GM18499 (cell line): ENCODE measurements at regions not wholly inside any gene's neighbourhood (a gene's known extent, or its start where the extent isn't known, plus 50 kb on each side); places are given as distances from the start of the nearest gene placed in this dataset.
"Not testable (repeated sequence)": the region's sequence is repeated elsewhere in the genome, so short reads cannot be mapped to it uniquely, and the experiment has no call there.

Experiments
- ATAC-seq: cut with Tn5 transposase; IDR thresholded peaks from one replicate; pipeline ENCODE4 v1.9.1; 2021; ENCODE audit warnings: moderate number of reproducible peaks; ENCODE audit not compliant: insufficient read depth, unreplicated experiment

DNA sequence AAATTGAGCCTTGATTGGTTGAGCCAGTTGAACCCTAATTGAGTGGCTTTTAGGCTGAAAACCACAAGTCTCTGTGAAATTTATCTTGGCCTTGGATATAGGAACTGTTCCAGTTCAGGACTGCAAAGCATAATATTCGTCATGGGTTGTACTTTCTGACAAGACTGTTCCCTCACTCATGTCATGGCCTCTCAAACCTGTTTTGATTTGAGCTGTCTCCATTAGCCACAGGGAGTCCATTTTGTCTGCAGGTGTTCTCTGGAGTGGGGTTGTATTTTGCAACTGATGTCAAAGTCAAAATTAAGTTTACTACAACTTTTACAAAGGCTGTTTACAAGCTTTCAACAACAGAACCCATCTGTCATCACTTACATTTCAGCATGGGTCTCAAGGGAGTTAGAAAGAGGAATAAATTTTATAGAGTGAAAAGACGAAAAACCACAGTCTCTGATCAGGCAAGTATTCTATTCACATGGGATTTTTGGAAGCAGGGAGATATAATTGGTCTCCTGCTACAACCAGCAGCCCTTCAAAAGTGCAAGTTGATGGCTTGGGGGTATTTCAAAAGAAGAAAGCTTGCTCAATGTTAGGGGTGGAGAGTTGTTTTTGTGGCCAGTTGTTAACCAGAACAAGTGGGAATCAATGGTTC lies 1716.3 kb downstream of the C4orf33 start:
- no peak for ATAC-seq

DNA sequence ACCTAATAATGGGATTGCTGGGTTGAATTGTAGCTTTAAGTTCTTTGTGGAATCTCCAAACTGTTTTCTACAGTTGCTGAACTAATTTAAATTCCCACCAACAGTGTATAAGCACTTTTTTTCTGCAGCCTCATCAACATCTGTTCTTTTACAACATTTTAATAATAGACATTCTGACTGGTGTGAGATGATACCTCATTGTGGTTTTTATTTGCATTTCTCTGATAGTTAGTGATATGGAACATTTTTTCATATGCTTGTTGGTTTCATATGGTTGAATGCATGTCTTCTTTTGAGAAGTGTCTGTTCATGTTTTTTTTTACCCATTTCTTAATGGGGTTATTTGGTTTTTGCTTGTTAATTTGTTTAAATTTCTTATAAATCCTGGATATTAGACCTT lies 1718.9 kb downstream of the C4orf33 start:
- no peak for ATAC-seq

DNA sequence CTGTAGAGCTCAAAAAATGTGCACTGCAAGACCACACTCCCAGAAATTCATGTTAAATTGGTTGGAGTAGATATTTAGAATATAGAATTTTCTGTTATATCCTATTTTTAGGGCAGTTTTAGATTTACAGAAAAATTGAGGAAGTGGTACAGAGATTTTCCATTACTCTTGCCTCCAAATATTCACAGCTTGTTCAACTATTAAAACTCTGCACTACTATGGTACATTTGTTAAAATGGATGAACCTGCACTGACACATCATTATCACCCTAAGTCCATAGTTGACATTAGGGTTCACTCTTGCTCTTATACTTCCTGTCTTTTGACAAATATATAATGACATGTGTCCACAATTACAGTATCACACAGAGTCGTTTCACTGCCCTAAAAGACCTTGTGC lies 1724.5 kb downstream of the C4orf33 start:
- no peak for ATAC-seq

DNA sequence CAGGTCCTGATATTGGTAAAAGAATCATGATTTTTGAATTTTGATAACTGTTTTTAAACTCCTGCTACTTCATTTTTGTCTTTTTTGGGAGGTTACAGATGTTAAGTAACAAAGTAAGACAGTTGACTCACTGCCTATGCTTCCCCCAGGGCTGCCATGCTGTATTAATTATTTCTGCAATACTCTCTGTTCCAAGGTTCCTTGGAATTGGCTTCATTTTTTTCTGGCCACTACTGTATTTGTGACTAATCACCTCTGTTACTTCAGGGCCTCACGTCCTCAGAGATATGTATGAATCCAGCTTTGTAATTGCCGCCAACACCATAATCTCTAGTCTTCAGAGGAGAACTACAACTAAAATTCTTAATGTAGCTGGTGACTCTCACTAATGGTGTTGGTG lies 1729.3 kb downstream of the C4orf33 start:
- ATAC-seq, result no peak

DNA sequence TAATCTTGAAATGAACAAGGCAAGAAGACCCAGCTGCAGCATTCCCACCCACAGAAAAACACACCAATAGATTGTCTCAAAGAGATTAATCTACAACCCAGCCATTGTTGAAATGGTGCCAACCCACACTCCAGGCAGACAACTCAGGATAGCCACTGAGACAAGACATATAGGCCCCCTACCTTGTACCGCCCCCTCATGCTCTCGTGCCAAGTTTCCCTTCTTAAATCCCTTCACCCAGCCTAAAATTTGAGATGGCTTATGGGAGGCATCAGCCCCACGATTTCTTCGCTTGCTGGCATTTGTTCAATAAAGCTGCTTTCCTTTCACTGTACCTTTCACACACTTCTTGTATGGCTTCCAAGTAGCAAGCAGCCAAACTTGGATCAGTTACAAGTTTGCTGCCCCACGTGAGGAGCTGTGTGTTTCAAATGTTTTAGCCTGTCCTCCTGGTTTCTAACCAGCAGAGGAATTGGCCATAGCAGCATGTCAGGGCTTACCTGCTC lies 1754.1 kb downstream of the C4orf33 start:
- no peak for ATAC-seq

DNA sequence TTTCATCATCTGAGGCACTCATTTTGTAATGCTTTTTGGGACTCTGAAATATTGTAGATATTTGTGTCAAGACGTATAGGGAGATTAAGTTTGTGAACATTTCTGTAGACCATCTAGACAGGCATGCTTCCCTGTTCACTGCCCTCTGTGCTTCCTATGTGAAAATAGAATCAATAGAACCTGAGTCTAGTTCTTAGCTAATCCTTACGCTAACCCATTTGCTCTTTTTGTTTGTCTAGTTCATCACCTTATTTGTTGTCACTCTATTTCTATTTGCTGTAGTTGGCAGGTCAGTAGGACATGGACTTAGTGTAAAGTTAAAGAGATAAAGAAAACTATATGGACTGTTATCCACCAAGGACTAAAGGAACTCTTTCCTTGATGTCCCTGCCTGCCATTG lies 1755.2 kb downstream of the C4orf33 start:
- ATAC-seq, result no peak

DNA sequence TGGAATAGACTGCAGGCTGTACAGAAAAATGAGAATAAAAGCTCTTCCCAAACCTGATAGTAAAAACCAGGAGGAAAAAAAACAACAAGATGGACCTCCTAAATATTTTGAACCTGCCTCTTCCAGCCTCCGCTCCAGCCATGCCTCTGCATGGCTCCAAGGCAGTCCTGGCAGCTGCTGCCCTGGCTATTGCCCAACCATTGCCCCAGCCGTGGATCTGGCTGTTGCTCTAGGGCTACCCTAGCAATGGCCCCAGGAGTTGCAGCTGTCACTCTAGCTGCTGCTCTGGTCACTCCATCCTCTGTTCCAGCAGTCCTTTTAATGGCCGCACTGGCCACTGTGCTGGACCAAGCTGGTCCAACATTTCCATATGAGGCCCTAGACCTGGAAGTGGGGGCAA lies 1756.0 kb downstream of the C4orf33 start:
- ATAC-seq, result no peak

DNA sequence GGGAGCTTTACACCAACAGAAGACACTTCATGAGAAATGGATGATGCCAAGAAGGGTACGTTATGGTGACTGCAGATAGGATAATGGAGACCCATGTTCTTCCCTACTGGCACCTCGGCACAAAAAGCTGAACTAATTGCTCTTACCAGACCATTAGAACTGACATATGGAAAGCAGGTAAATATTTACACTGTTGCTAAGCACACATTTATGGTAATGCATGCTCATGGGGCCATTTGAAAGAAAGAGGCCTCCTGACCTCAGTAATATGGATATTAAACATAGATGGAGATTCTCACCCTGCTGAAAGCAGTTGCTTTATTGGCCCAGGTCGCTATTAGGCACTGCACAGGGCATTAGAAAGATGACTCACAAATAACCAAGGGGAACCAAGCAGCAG lies 1759.6 kb downstream of the C4orf33 start:
- ATAC-seq, result no peak

DNA sequence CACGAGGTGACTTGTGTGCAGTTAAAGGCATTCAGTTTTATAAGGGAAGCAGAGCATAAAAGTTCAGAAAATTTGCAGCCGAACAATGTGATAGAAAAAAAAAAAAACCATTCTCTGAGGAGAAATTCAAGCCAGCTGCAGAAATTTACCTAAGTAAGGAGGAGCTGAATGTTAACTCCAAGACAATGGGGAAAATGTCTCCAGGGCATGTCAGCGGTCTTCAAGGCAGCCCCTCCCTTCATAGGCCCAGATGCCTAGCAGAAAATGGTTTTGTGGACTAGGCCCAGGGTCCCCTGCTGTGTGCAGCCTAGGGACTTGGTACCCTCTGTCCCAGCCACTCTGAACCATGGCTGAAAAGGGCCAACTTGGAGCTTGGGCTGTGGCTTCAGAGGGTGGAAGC lies 1764.0 kb downstream of the C4orf33 start:
- ATAC-seq, result no peak

DNA sequence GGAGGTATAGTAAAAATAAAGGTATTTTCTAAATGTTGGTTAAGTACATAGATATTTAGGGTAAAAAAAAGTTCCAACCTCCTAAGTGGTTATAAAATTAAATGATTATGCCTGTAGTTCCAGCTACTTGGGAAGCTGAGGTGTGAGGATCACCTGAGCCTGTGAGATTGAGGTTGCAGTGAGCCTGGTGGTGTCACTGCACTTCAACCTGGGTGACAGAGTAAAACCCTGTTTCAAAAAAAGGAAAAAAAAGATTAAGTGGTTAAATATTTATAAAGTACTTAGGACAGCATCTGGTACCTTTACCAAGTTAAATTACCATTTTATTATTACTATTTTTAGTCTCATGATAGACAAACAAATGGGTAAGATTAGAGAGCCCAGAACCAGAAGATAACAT lies 1801.0 kb downstream of the C4orf33 start:
- ATAC-seq, result no peak

DNA sequence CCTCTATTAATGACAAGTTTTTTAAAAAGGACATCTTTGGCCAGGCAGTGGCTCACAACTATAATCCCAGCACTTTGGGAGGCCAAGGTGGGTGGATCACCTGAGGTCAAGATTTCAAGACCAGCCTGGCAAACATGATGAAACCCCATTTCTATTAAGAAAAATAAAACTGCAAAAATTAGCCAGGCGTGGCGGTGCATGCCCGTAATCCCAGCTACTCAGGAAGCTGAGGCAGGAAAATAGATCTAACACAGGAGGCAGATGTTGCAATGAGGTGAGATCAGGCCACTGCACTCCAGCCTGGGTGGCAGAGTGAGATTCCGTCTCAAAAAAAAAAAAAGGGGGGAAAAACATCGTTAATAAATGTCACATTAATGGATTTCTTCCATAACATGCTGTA lies 1805.4 kb downstream of the C4orf33 start:
- no peak for ATAC-seq

DNA sequence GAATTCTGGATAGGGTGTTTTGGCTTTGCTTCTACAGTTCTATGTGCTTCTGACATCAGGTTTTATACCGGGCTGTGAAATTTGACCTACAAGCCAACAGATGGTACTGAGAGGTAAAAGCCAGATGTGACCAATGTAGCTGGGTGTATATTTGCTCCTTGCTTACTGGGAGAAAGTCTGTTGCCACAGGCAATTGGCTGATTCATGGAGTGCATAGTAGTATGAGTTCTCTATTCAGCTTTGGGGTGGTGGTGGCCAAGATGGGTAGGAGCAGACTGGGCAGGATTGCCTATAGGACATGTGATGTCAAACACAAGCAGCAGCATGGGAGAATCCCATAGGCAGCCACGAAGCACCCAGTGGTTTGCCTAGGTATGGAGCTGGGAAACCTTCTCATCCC lies 1827.0 kb downstream of the C4orf33 start:
- no peak for ATAC-seq

DNA sequence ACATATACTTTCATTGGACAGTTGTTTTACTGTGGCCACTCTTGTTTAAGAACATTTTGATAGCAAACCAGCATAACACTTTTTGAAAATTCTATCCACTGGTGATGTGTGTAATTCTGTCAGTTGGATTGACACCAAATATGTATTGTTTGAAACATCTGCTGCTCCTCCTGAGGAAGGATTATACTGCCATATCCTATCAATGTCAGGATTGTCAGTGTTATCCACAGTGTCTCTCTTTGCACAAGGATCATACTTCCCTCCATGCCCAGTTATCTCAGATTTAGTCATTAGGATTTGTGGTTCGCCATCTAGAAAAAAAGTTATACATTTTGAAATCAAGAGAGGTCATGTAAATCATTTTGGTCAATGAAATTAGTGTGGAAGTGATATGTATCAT lies 1859.6 kb downstream of the C4orf33 start:
- no peak for ATAC-seq

DNA sequence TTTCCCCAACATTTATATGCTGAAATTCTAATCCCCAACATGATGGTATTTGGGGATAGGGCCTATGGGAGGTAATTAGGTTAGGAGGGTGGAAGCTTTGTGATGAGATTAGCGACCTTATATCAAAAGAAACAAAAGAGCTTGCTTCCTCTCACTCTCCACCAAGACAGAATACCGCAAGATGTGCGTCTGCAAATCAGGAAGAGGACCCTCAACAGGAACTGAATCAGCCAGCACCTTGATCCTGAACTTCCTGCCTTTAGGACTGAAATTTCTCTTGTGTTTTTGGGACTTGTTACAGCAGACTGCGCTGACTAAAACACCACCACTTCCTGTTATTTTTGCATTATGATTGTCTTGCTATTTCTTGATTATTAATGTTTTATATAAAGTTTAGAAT lies 1889.4 kb downstream of the C4orf33 start:
- ATAC-seq, result no peak

DNA sequence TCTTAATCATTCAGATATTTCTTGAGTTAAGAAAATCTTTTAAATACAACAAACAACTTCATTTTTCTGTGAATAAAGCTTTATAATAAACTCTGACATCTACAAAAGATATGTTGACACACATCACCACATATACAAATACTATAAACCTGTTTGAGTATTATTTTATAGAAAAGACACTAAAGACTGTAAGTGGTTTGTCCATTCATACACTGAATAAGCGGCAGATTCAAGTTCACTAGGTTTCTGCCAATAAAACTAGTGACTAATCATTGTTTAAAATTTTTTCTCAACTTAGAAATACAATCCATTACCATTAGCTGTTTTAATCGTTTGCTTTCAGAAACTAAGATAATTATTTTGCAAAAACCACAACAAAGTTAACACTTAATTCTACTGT lies 1900.0 kb downstream of the C4orf33 start:
- ATAC-seq, result no peak

DNA sequence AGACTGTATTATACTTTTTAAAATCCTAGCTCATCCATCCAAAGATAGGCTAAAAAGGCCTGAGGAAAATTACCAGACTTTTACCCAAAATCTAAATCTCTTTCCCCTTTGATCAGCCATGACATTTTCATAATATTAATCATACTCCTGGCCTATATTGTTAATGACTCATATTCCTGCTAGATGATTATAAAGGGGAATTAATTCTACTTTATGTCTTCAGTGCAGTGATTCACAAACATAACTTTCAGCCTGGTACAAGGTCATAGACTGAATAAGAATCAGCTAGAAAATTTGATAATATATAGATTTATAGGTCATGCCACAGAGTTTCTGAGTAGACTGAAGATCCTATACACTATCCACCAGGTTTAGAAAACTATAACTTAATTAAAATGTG lies 1905.4 kb downstream of the C4orf33 start:
- no peak for ATAC-seq

DNA sequence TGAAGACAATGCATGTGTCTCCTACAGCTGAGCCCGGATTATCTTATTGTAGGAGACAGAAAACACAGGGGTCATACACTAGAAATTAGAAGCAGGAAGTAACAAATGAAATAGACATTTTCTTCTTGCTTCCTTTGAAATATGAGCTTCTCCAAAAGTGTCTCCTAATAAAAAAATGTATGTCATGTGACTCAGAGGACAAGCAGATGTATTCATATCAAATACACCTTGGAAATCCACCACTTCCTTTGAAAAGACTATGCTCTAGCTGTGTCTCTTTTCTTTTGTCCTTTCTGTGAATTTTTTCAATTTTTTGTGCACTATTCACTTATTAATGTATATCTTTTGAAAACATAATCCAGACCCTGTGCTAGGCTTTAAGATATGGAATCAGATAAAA lies 1906.2 kb downstream of the C4orf33 start:
- no peak for ATAC-seq

DNA sequence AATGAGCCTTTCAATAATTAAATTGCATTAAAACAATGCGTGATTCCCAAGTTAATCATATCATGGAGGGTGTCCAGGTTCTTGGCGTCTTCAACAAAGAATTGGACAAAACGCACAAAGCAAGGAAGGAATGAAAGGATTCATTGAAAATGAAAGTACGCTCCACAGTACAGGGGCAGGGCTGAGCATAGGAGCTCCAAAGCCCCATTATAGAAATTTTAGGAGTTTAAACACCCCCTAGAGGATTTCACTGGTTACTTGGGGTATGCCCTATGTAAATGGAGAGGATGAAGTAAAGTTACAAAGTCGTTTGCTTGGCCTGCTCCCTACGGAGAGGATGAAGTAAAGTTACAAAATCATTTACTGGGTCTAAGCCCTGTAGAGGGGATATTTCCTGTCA lies 1910.4 kb downstream of the C4orf33 start:
- no peak for ATAC-seq

DNA sequence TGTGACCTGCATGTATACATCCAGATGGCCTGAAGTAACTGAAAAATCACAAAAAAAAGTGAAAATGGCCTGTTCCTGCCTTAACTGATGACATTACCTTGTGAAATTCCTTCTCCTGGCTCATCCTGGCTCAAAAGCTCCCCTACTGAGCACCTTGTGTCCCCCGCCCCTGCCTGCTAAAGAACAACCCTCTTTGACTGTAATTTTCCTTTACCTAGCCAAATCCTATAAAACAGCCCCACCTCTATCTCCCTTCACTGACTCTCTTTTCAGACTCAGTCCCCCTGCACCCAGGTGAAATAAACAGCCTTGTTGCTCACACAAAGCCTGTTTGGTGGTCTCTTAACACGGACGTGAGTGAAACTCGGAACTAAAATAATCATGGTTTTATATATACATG lies 1916.0 kb downstream of the C4orf33 start:
- ATAC-seq, result not testable (repeated sequence)

DNA sequence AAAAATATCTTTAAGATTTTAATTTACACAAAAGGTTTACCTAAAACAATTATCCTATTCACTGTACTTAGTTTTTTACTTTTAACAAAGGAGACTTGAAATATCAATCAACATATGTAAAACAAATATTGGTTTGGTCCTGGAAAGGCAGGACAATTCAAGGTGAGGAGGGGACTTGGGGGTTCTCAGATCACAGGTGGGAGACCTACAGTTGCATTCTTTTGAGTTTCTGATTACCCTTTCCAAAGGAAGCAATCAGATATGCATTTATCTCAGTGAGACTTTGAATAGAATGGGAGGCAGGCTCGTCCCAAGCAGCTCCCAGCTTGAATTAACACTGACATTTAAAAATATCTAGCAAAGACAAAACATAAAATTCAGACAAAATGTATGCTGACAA lies 1917.3 kb downstream of the C4orf33 start:
- ATAC-seq, result no peak

DNA sequence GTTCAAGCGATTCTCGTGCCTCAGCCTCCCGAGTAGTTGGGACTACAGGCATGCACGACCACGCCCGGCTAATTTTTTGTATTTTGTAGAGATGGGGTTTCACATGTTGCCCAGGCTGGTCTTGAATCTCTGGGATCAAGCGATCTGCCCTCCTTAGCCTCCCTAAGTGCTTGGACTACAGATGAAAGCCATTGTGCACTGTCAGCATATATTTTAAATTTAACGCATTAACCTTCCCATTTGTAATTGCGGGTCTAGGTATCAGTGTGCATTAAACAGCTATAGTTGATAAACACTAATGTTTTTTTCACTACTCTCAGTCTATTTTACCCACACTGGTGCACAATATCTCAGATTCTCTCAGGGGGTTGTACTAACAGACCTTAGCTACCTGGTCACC lies 1930.8 kb downstream of the C4orf33 start:
- no peak for ATAC-seq

DNA sequence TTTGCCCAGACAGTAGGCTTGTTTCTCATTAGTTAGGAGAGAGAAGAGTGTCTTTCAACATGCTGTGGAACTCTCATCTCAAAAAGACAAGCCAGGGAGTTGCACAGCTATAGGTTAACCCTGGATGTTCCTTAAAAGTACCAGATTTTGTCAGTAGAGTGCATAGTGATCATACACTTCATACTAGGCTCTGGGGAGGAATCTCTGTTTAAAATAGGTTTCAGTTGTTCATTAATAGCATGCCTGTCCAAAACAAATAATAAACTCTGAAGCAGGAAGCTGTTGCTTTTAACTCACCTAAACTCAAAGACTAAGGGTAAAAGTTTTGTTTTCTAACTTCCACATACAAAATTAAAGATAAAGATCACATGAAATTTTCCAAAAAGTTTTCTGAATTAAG lies 1948.4 kb downstream of the C4orf33 start:
- ATAC-seq, result no peak

DNA sequence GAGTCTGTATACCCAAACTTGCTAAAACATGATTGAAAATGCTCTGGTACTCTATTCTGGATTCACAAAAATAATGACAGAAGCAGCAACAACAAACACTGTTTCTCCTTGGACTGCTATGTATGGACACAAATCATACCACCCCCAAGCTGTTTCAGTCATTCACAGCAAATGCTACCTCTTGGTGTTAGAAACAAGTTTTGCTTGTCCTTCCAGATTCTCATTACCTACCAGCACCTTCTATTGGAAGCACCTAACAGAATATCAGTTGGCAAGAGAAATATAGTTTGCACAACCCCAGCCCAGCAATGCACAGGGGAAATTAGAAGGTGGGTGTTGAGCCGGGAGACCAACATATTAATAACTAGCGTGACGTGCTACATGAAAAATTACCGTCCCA lies 1950.9 kb downstream of the C4orf33 start:
- ATAC-seq, result no peak
